UCSD-AML1 (cell line): ENCODE measurements at regions not wholly inside any gene's neighbourhood (a gene's known extent, or its start where the extent isn't known, plus 50 kb on each side); places are given as distances from the start of the nearest gene placed in this dataset.
A peak's percentile ranks its signal among the peaks of the same experiment; 100 is the strongest.

Experiments used
- DNase-seq: peaks from one replicate; lab custom pipeline; 2025; ENCODE audit not compliant: unreplicated experiment; lab: John Stamatoyannopoulos, UW

GRCh38 chr10:88126699-88127098, 263.3 kb downstream of the PTEN start:
- no peak for DNase-seq

- no peak for DNase-seq
These were observed 263.8 kb downstream of the PTEN start for GRCh38 chr10:88127269-88127668.

GRCh38 chr10:88127766-88128165, 264.3 kb downstream of the PTEN start:
- DNase-seq, result no peak

GRCh38 chr10:88129013-88129412, 265.6 kb downstream of the PTEN start:
- no peak for DNase-seq

GRCh38 chr10:88130912-88131311, 267.5 kb downstream of the PTEN start:
- no peak for DNase-seq

- no peak for DNase-seq
These were observed 268.2 kb downstream of the PTEN start for GRCh38 chr10:88131511-88132139.

GRCh38 chr10:88136712-88137111, 273.3 kb downstream of the PTEN start:
- no peak for DNase-seq

GRCh38 chr10:88138319-88138848, 275.0 kb downstream of the PTEN start:
- DNase-seq, result no peak

- DNase-seq, result no peak
These were observed 283.8 kb downstream of the PTEN start for GRCh38 chr10:88147000-88147798.

GRCh38 chr10:88149906-88150305, 286.5 kb downstream of the PTEN start:
- DNase-seq, result no peak

- no peak for DNase-seq
These were observed 286.9 kb downstream of the PTEN start for GRCh38 chr10:88150339-88150738.

- peak; percentile 19 for DNase-seq
These were observed 289.3 kb downstream of the PTEN start for GRCh38 chr10:88152728-88153133.

- no peak for DNase-seq
These were observed 291.3 kb downstream of the PTEN start for GRCh38 chr10:88154596-88155250.

GRCh38 chr10:88156341-88156740, 292.9 kb downstream of the PTEN start:
- DNase-seq, result no peak

GRCh38 chr10:88157981-88158465, 294.6 kb downstream of the PTEN start:
- no peak for DNase-seq

GRCh38 chr10:88158526-88159122, 295.2 kb downstream of the PTEN start:
- no peak for DNase-seq

- DNase-seq, result peak; percentile 21
These were observed 295.9 kb downstream of the PTEN start for GRCh38 chr10:88159127-88159829.

- no peak for DNase-seq
These were observed 297.6 kb downstream of the PTEN start for GRCh38 chr10:88161070-88161469.

- DNase-seq, result no peak
These were observed 298.3 kb downstream of the PTEN start for GRCh38 chr10:88161756-88162155.

- DNase-seq, result no peak
These were observed 299.4 kb downstream of the PTEN start for GRCh38 chr10:88162852-88163251.

- no peak for DNase-seq
These were observed 300.1 kb downstream of the PTEN start for GRCh38 chr10:88163572-88163971.
